ENCODE measurements at regions not wholly inside any gene's neighbourhood (a gene's known extent, or its start where the extent isn't known, plus 50 kb on each side); places are given as distances from the start of the nearest gene placed in this dataset.

GRCh38 chr5:58248221-58248620, 211.7 kb downstream of the PLK2 start:
- Histone ChIP-seq H3K4me3 (ENCODE audit: low read length) (no peak overlapping the region), H3K36me3 (ENCODE audit: control insufficient read depth, insufficient read depth, low read length) (no peaks in the 10 kb centered on the region), H3K27me3 (ENCODE audit: control insufficient read depth, insufficient read depth, low read length) (no peaks in the 10 kb centered on the region), H3K9me3 (ENCODE audit: control insufficient read depth, insufficient read depth, low read length) (no peaks in the 10 kb centered on the region), H3K27ac (ENCODE audit: low read length) (no peak overlapping the region), H3K4me1 (ENCODE audit: control insufficient read depth, insufficient read depth, low read length) (no peaks in the 10 kb centered on the region)
- Mint-ChIP-seq H3K4me3 (no peak overlapping the region), H3K4me1 (no peaks in the 10 kb centered on the region), H3K27ac (no peak overlapping the region), H3K9me3 (peaks cover 2 to 3% of the 10 kb centered on the region in 2 donors), H3K36me3 (no peaks in the 10 kb centered on the region), H3K27me3 (ENCODE audit: low read depth in 2 of 2) (no peaks in the 10 kb centered on the region)
- intact Hi-C loops (cut with micrococcal nuclease), result no loop called here
- TF ChIP-seq CTCF (IDR thresholded peaks at IDR 0.05), result no peak
- 88% methylated on average over 1 of the region's 1 CpG for WGBS (ENCODE audit: insufficient coverage)
- DNase-seq (no peak), ATAC-seq (no peak)

- Mint-ChIP-seq H3K36me3 (no peaks in the 10 kb centered on the region), H3K27ac (no peak overlapping the region), H3K9me3 (peaks cover 3 to 4% of the 10 kb centered on the region in 2 donors), H3K4me3 (no peak overlapping the region), H3K27me3 (ENCODE audit: low read depth in 2 of 2) (no peaks in the 10 kb centered on the region), H3K4me1 (no peaks in the 10 kb centered on the region)
- no peaks in the 10 kb centered on the region for H3K9me3 ChIP-seq (ENCODE audit: control insufficient read depth, insufficient read depth, low read length)
- no peaks in the 10 kb centered on the region for H3K27me3 ChIP-seq (ENCODE audit: control insufficient read depth, insufficient read depth, low read length)
- H3K36me3 ChIP-seq (ENCODE audit: control insufficient read depth, insufficient read depth, low read length), result no peaks in the 10 kb centered on the region
- intact Hi-C loops (cut with micrococcal nuclease), result no loop called here
- no peak overlapping the region for H3K4me3 ChIP-seq (ENCODE audit: low read length)
- DNase-seq (no peak), ATAC-seq (no peak)
- H3K4me1 ChIP-seq (ENCODE audit: control insufficient read depth, insufficient read depth, low read length), result no peaks in the 10 kb centered on the region
- H3K27ac ChIP-seq (ENCODE audit: low read length), result no peak overlapping the region
- WGBS (ENCODE audit: insufficient coverage), result 47% methylated on average over 3 of the region's 3 CpGs
- TF ChIP-seq CTCF (IDR thresholded peaks at IDR 0.05), result no peak
Measured at GRCh38 chr5:58246461-58246944, 213.4 kb downstream of the PLK2 start.

- Mint-ChIP-seq H3K27ac (no peak overlapping the region), H3K9me3 (peaks cover 2 to 3% of the 10 kb centered on the region in 2 donors), H3K4me3 (no peak overlapping the region), H3K4me1 (no peaks in the 10 kb centered on the region), H3K27me3 (ENCODE audit: low read depth in 2 of 2) (no peaks in the 10 kb centered on the region), H3K36me3 (no peaks in the 10 kb centered on the region)
- DNase-seq (no peak), ATAC-seq (no peak)
- no peaks in the 10 kb centered on the region for H3K36me3 ChIP-seq (ENCODE audit: control insufficient read depth, insufficient read depth, low read length)
- TF ChIP-seq CTCF (IDR thresholded peaks at IDR 0.05), result no peak
- no peak overlapping the region for H3K27ac ChIP-seq (ENCODE audit: low read length)
- H3K4me1 ChIP-seq (ENCODE audit: control insufficient read depth, insufficient read depth, low read length), result no peaks in the 10 kb centered on the region
- H3K9me3 ChIP-seq (ENCODE audit: control insufficient read depth, insufficient read depth, low read length), result no peaks in the 10 kb centered on the region
- H3K27me3 ChIP-seq (ENCODE audit: control insufficient read depth, insufficient read depth, low read length), result no peaks in the 10 kb centered on the region
- H3K4me3 ChIP-seq (ENCODE audit: low read length), result no peak overlapping the region
- intact Hi-C loops (cut with micrococcal nuclease), result no loop called here
- 6% methylated on average over 2 of the region's 3 CpGs for WGBS (ENCODE audit: insufficient coverage)
Measured at GRCh38 chr5:58245476-58245840, 214.4 kb downstream of the PLK2 start.

- H3K4me1 ChIP-seq (ENCODE audit: control insufficient read depth, insufficient read depth, low read length), result no peaks in the 10 kb centered on the region
- H3K9me3 ChIP-seq (ENCODE audit: control insufficient read depth, insufficient read depth, low read length), result no peaks in the 10 kb centered on the region
- intact Hi-C loops (cut with micrococcal nuclease), result no loop called here
- H3K27me3 ChIP-seq (ENCODE audit: control insufficient read depth, insufficient read depth, low read length), result no peaks in the 10 kb centered on the region
- no peak for ATAC-seq
- Mint-ChIP-seq H3K4me1 (no peaks in the 10 kb centered on the region), H3K36me3 (no peaks in the 10 kb centered on the region), H3K27ac (no peak overlapping the region), H3K9me3 (peaks cover 2 to 3% of the 10 kb centered on the region in 2 donors), H3K4me3 (no peak overlapping the region), H3K27me3 (ENCODE audit: low read depth in 2 of 2) (no peaks in the 10 kb centered on the region)
- TF ChIP-seq CTCF (IDR thresholded peaks at IDR 0.05), result no peak
- H3K27ac ChIP-seq (ENCODE audit: low read length), result no peak overlapping the region
- WGBS (ENCODE audit: insufficient coverage), result 46% methylated on average over 8 of the region's 8 CpGs
- no peaks in the 10 kb centered on the region for H3K36me3 ChIP-seq (ENCODE audit: control insufficient read depth, insufficient read depth, low read length)
- no peak for DNase-seq
- H3K4me3 ChIP-seq (ENCODE audit: low read length), result no peak overlapping the region
Measured at GRCh38 chr5:58244819-58245475, 214.9 kb downstream of the PLK2 start.
